Thoracic aorta (tissue), 2 donors: ENCODE measurements at regions not wholly inside any gene's neighbourhood (a gene's known extent, or its start where the extent isn't known, plus 50 kb on each side); places are given as distances from the start of the nearest gene placed in this dataset.

Experiments
- ATAC-seq: fragments of 150-250 bp; one replicate; pipeline ENCODE4 v1.8.0; 2017; ENCODE audit warnings: low read depth; ENCODE audit not compliant: insufficient number of reproducible peaks, low FRiP score
- DNase-seq: peaks from one replicate; pipeline ENCODE4 v3.0.0-alpha.2; 2020; ENCODE audit warnings: low spot score
- H3K27ac ChIP-seq, 2 donors: fragments of 200-600 bp; sonication (generic); 1 replicate in 1 of 2; 2 replicates in 1 of 2; pipeline ENCODE4 v1.5.1; 2016; ENCODE audit warnings: mild to moderate bottlenecking in 2 of 2, moderate library complexity in 2 of 2
- H3K27me3 ChIP-seq: fragments of 200-600 bp; sonication (generic); replicated peaks from 2 replicates; pipeline ENCODE4 v1.6.0; 2016; ENCODE audit warnings: mild to moderate bottlenecking; ENCODE audit not compliant: insufficient read depth
- H3K36me3 ChIP-seq: fragments of 200-600 bp; sonication (generic); one replicate; pipeline ENCODE4 v1.5.1; 2016
- H3K4me1 ChIP-seq, 2 donors: fragments of 200-600 bp; sonication (generic); 1 replicate in 1 of 2; 2 replicates in 1 of 2; pipeline versions ENCODE4 v1.5.1 to v1.6.0; 2016; ENCODE audit warnings: low read depth in 2 of 2, mild to moderate bottlenecking in 1 of 2; ENCODE audit not compliant: control insufficient read depth in 1 of 2
- H3K4me3 ChIP-seq: fragments of 200-600 bp; sonication (generic); 2 replicates; pipeline ENCODE4 v1.5.1; 2016; ENCODE audit warnings: mild to moderate bottlenecking
- H3K9me3 ChIP-seq: fragments of 200-600 bp; sonication (generic); 2 replicates; pipeline ENCODE4 v1.5.1; 2016
- TF ChIP-seq, protein P1 (sequence below): fragments of 200-600 bp; sonication (generic); IDR thresholded peaks from one replicate; pipeline ENCODE4 v1.5.1; 2019; ENCODE audit warnings: antibody characterized with exemption

DNA sequence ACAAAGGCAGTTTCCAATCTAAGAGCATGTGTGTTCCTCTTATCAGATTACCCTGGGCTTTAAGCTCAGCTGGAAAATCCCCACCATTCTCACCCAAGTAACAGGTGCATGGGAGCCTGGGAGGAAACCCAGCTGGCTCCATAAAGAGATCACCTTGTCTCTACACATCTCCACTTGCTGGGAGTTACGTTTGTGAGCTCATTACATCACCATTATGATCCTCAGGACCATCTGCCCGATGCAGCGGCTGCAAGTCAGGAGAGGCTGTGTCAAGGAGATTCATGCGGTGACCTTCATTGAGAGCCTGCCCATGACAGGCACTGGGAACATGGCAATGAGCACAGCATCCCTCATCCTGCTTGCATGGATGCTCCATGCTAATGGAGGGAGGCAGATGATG lies 618.0 kb downstream of the NPHP4 start:
- Histone ChIP-seq H3K27me3 (no peaks in the 10 kb centered on the region), H3K4me3 (no peak overlapping the region), H3K9me3 (no peaks in the 10 kb centered on the region), H3K4me1 (no peaks in the 10 kb centered on the region), H3K36me3 (no peaks in the 10 kb centered on the region), H3K27ac (no peak overlapping the region)
- DNase-seq (no peak), ATAC-seq (no peak)
- TF ChIP-seq, protein P1, sequence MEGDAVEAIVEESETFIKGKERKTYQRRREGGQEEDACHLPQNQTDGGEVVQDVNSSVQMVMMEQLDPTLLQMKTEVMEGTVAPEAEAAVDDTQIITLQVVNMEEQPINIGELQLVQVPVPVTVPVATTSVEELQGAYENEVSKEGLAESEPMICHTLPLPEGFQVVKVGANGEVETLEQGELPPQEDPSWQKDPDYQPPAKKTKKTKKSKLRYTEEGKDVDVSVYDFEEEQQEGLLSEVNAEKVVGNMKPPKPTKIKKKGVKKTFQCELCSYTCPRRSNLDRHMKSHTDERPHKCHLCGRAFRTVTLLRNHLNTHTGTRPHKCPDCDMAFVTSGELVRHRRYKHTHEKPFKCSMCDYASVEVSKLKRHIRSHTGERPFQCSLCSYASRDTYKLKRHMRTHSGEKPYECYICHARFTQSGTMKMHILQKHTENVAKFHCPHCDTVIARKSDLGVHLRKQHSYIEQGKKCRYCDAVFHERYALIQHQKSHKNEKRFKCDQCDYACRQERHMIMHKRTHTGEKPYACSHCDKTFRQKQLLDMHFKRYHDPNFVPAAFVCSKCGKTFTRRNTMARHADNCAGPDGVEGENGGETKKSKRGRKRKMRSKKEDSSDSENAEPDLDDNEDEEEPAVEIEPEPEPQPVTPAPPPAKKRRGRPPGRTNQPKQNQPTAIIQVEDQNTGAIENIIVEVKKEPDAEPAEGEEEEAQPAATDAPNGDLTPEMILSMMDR: no peak

DNA sequence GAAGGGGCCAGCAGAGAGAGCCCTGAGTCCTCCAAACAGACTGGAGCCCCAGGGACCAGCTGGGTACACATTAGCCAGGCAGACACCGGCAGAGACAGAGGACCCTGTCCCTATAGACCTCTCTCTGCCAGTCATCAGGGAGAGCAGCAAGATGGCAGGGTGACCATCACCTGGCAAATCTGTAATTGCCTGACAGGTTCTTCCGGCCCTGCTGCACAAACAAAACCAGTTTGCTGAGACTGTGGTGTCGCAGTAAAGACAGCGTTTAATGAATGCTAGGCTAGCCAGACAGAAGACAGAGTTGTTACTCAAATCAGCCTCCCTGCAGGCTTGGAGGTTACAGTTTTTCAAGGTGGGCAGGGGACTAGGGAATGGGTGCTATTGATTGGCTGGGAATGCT lies 618.9 kb downstream of the NPHP4 start:
- DNase-seq: no peak
- Histone ChIP-seq H3K27ac (no peak overlapping the region), H3K4me3 (no peak overlapping the region), H3K4me1 (no peaks in the 10 kb centered on the region), H3K36me3 (no peaks in the 10 kb centered on the region), H3K9me3 (no peaks in the 10 kb centered on the region), H3K27me3 (no peaks in the 10 kb centered on the region)
- ATAC-seq: no peak
- TF ChIP-seq, protein P1: no peak

DNA sequence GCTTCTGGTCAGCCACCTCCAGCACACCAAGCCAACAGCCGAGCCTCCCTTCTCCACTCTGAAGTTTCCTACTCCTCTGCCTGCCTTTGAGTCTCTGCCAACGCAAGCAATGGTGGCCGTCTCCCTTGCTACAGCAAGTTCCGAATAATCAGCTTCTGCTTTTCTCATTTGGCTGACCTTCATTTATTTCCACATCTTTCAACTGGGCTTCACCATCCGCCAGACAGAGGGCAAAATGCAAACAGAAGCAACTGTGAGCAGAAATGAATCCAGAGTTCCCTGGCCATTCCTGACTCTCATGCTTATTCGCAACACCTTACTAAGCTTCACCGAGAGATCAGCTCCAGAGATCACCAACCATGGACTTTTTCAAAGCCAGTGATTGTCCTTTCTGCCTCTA lies 621.0 kb downstream of the NPHP4 start:
- no peaks in the 10 kb centered on the region for H3K4me1 ChIP-seq
- TF ChIP-seq, protein P1: no peak
- DNase-seq (no peak), ATAC-seq (no peak)
- H3K4me3 ChIP-seq: no peak overlapping the region
- H3K27ac ChIP-seq: no peak overlapping the region
- H3K9me3 ChIP-seq: no peaks in the 10 kb centered on the region
- no peaks in the 10 kb centered on the region for H3K36me3 ChIP-seq
- no peaks in the 10 kb centered on the region for H3K27me3 ChIP-seq

DNA sequence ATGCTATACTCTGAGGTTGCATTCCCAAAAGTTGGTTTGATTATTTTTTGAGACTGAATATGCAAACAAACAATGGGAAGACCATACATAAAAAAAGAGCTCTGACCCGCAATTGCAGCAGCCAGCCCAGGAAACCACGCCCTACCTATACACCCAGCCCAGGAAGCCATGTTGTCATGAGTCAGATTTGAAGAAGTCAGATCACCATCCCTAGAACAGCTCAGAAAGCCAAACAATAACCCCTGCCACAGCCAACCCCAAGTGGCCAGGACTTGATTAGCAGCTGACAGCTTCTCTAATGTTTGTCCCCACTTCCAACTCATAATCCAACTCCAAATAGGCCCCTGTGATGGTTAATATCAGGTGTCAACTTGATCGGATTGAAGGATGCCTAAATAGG lies 621.9 kb downstream of the NPHP4 start:
- ATAC-seq: no peak
- no peaks in the 10 kb centered on the region for H3K9me3 ChIP-seq
- H3K27ac ChIP-seq: no peak overlapping the region
- no peaks in the 10 kb centered on the region for H3K27me3 ChIP-seq
- no peaks in the 10 kb centered on the region for H3K4me1 ChIP-seq
- no peaks in the 10 kb centered on the region for H3K36me3 ChIP-seq
- TF ChIP-seq, protein P1: no peak
- no peak for DNase-seq
- no peak overlapping the region for H3K4me3 ChIP-seq

DNA sequence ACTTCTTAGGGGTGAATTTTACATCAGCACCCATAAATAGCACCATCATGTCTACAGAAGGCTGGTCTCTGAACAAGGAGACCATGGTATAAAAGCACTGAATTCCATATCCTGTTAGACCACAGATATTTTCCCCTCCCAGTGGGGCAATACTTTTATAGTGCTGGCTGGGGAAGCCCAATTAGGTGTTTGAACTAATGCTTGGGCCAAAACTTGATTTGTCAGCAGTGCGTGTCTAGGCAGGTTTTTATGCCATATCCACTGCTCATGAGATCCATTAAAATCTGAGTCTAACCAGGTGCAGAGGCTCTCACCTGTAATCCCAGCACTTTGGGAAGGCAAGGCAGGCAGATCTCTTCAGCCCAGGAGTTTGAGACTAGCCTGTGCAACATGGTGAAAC lies 623.0 kb downstream of the NPHP4 start:
- no peak overlapping the region for H3K27ac ChIP-seq
- TF ChIP-seq, protein P1: no peak
- DNase-seq (no peak), ATAC-seq (no peak)
- H3K36me3 ChIP-seq: no peaks in the 10 kb centered on the region
- no peaks in the 10 kb centered on the region for H3K9me3 ChIP-seq
- no peak overlapping the region for H3K4me3 ChIP-seq
- H3K4me1 ChIP-seq: no peaks in the 10 kb centered on the region
- no peaks in the 10 kb centered on the region for H3K27me3 ChIP-seq
